RCC 7860 (cell line): ENCODE measurements at regions not wholly inside any gene's neighbourhood (a gene's known extent, or its start where the extent isn't known, plus 50 kb on each side); places are given as distances from the start of the nearest gene placed in this dataset.

Experiments used
- DNase-seq: peaks from one replicate; pipeline ENCODE4 v3.0.0-alpha.2; 2015; ENCODE audit warnings: low spot score
- FAIRE-seq: peaks from 2 replicates; lab custom pipeline; 2012; peaks lifted over from hg19 to GRCh38; lab: Jason Lieb, UNC

DNA sequence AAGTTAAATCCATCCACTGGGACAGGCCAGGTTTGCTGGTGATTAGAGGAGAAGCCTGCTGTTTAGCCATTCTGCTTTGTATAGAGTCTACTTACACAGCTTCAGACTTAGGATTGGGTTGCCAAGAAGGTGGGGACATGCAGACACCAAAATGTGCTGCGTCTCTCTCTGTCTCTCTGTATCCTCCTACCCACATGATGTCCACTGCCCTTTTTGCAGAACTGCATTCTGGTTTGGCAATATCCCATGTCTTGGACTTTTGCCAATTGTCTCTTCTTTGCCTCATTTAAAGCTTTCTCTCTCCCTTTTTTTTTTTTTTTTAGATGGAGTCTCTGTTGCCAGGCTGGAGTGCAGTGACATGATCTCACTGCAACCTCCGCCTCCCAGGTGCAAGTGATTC, 261.1 kb upstream of the FN1 start:
- DNase-seq (no peak), FAIRE-seq (no peak)

DNA sequence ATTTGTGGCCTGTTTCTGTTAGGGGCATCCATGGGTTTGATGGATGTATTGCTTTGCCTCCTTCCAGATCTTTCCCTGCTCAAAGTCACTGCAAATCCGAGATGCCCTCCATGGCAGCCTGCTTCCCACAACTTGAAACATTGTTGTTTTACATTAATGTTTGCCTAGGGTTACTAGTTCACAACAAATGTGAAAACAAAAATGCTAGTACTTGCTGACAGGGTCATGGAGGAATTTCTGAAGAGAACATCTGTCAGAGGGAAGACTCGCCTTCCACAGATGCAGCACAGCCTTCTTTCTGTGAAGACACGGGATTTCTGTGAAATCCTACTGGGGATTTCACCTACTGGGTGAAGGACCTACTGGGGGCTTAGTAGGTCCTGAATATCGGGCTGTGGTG, 260.0 kb upstream of the FN1 start:
- FAIRE-seq (no peak), DNase-seq (no peak)

DNA sequence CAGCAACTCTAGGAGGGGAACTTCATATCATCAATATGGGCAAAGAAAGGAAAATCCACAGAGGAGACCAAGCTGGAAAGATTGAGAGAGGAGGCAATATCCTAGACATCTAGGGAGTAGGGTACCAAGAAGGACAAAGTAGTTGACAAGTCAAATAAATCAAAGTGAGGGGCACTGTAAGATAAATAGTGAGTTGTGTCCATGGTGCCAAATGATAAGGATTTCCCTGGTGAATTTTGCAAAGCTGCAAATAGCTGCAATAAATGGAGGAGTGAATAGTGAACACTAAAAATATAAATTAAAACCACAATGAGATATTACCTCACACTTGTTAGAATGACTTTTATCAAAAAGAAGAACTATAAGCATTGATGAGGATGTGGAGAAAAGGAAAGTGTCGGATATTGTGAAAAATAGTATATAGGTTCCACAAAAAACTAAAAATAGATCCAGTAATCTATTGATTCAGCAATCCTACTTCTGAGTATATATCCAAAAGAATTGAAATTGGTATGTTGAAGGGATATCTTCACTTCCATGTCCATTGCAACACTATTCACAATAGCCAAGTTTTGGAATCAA, 258.2 kb upstream of the FN1 start:
- DNase-seq (no peak), FAIRE-seq (peak; percentile 52)

DNA sequence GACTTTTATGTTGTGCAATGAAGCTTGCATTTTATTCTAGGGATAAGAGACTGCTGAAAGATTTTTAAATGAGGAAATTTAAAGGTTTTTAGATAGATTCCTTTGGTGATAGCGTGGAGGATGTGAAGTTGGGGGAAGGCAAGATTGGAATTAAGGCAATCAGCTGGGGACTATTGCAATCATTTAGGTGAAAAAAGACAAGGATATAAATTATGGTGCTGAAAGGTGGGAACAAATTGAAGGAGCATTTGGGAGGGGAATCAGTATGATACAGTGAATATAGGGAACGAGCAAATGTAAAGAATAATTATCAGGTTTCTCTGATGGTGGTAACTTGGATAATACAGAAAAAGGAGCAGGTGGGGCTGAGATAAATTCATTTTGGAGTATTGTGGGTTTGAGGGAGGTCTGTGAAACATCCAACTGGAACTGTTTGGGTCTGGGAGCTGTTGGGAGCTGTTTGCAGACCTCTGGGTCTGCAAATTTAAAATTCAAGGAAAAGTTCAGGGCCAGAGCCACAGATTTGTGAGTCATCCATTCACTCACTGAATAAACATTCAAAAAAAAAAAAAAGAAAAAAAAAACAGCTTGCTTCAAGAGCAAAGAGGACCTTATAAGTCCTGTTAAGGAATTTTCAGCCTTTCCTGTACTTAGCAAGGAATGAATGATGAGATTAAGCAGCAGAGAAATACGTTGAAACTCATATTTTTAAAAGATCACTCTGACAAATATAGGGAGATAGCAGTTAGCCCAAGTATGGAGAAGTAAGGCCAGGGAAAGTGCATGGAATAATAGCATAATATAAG, 257.5 kb upstream of the FN1 start:
- peak; percentile 97 for FAIRE-seq
- peak; percentile 90 for DNase-seq

DNA sequence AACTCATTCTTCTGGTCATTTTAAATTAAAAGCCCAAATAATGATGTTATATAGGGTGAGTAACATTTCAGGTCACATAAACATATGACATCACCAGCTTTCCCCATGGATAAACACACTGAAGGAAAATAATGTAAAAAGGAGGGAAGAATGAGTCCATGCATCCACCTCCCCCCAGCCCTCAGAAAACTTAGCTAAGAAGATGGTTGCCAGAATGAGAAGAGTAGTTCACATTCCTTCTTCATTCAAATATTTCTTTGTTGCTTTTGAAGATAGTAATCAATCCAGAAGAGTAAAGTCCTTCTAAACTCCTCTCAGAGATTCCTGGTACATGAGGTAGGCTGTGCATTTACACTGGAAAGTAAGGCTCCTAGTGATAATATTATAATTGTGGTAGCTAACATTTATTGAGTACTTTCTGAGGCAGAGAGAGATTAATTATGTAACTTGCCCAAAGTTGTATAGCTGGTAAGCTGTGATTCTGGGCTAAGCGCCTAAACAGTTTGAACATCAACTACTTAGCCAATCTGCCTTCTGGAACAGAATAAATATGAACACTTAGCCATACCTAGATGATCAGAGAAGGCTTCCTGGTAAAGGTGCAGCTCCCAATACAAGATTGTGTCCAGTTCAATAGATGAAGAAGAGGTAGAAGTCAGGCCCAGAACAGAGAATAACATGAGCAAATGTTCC, 256.7 kb upstream of the FN1 start:
- DNase-seq (no peak), FAIRE-seq (no peak)

DNA sequence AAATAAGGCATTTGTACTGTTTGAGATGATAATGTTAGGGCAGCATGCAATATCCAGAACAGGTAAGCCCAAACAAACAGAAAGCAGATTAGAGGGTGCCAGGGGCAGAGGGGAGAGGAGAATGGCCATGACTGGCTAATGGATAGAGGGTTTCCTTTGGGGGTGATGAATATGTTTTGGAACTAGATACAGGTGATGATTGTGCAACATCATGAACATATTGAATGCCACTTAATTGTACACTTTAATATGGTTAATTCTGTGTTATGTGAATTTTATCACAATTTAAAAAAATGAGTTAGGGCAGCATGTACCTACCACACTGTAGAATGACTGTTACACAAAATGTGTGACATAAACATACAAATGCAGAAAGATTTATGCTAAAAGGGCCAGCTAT, 255.5 kb upstream of the FN1 start:
- FAIRE-seq, result no peak
- no peak for DNase-seq

DNA sequence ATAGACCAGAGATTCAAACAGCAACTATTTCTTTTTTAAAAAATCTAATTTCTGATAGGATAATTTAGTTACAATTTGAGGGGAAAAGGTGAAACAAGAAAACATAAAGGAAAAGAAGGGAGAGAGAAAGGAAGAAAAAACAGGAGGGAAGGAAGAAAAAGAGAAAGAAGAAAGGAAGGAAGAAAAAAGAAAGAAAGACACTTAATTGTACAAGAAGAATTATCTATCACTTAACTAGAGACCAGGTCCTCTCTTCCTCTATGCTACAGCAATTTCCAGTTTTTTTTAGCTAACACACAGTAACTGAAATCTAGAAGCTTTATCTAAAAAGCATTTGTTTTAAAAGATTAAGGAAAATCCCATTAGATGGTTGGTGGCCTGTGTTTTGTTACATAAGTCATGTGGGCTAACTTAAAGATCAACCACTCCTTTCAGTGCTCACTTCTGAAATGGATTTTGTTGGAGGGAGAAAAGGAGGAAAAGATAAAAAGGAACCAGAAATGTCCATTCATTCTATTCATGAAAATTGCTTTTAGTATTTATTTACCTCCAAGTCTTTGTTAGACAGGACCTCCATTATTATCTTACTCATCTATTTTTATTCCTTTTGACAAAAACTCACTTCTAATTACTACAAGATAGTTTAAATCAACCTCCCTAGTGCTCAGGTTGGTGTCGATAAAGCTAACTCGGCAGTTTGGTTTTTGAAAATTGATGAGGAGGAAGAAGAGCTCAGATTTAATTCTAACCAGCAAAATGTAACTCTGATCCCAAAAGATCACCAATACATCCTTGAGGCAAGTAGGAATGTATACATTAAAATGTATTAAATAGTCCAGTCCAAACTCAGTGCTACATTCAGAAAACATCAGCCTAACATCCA, 251.5 kb upstream of the FN1 start:
- no peak for FAIRE-seq

DNA sequence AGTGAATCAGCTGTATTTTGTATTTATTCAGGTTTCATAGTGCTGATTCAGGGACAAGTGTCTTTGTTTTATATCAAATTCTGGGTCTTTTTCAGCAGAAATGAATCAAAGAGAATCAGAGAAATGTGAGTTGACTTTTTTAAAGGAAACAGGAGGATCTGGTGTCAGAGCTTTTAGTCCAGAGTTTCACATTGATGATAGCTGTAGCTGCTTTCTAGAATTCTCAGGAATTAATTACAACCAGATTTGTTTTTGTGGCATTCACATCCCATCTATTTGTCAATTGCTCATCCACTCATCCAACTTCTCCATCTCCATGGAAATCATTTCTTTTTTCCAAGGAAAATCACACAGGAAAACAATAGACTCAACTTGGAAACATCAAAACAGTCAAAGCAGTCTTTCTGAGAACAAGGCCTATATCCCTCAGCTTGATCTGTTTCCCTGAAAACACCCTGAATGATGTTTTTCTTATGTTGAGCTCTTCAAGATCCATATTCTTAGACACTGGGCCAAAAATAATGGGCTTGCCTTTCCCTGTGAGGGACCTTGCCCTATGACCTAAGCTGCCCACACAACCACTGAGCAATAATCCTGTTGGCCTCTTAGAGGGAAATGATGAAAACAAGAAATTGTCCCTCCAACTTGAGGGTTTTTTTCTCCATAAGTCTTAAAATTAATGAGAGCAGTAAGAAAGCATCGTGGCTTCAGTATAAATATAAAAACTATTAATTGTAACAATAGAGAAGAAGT, 249.5 kb upstream of the FN1 start:
- no peak for DNase-seq
- peak; percentile 46 for FAIRE-seq

More for the DNA sequence above, 251.5 kb upstream of the FN1 start:
- no peak for DNase-seq

DNA sequence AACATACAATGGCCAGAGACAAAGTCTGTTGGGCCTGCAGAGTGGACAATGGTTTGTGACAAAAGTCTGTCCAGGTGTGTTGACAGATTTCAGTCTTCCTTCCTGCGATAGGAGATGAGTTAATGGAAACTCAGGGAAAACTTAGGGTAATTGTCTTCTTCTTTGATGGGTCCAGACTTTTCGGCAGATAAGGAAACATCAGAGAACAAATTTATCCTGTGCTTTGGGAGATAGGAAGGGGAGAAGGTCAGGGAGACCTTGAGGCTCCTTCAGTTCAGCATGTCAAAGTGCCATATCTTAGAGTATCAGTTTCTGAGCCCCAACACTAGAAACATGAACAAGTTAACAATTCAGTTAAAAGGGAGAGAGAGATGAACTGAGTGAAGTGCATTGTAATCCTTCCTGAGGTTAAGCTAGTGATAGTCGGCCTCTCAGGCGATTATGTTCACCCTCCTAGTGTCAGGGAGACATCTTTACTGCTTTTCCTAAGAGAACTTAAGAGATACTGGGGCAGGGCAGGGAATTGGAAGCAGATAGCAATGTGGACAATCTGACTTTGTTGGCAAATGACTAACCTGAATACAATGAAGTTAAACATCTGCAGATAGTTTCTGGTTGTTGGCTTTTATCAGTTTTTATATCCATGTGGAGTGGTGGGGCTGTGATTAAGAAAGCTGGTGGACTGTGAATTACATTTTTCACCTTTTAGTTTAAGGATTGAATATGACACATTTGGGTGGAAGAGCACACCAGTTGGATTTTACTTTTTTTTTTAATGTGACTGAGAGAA, 248.8 kb upstream of the FN1 start:
- FAIRE-seq (peak; percentile 97), DNase-seq (peak; percentile 86)

DNA sequence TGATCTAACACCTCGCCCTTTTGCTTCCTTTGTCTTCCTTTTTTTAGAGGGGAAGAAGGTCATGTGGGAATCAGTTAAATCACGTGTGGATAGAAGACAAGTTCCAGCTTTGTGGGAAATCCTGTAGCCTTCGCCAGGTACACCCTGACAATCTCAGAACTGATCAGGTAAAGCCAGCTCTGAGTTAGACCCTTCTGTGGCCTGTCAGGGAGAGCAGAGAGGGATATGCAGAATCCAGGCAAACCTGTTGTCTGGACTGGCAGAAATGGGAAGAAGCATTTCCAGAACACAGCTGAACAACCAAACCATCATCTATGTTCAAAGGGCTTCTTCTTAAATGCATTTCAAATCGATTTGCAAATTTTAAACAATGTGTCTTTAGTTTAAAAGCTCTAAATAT, 247.4 kb upstream of the FN1 start:
- FAIRE-seq (no peak), DNase-seq (no peak)

DNA sequence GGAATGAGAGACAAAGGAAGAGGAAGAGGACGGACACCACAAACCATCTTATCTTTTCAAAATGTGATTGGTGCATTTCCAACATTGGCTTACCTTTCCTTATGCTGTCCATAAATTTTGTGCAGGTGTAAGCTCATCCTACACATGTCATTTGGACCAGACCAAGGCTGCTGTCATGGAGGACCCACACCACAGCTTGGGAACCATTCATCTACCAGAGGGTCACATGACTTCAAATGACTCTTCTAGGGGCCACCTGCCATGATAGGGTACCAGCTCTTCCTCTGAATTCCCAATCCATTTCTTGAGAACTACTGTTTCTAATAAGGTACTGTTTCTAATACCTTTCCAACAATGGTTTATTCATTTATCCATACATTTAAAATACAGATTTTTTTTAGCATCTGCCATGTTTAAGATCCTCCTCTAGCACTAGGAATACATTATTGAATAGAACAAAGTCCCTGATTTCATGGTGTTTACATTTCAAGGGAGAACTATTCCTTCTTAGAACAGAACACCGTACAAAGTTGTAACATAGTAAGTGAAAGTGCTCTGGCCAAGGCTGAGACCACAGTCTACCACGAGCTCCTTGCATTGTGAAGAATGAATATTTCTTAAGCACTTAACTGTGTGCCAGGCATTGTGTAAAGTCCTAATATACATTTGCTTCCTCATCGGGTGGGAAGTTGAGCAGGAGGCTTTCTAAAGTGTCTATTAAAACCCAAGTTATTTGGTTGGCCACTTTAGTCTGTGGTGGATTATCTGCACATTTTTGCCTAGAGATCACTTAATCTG, 246.1 kb upstream of the FN1 start:
- no peak for DNase-seq
- no peak for FAIRE-seq

DNA sequence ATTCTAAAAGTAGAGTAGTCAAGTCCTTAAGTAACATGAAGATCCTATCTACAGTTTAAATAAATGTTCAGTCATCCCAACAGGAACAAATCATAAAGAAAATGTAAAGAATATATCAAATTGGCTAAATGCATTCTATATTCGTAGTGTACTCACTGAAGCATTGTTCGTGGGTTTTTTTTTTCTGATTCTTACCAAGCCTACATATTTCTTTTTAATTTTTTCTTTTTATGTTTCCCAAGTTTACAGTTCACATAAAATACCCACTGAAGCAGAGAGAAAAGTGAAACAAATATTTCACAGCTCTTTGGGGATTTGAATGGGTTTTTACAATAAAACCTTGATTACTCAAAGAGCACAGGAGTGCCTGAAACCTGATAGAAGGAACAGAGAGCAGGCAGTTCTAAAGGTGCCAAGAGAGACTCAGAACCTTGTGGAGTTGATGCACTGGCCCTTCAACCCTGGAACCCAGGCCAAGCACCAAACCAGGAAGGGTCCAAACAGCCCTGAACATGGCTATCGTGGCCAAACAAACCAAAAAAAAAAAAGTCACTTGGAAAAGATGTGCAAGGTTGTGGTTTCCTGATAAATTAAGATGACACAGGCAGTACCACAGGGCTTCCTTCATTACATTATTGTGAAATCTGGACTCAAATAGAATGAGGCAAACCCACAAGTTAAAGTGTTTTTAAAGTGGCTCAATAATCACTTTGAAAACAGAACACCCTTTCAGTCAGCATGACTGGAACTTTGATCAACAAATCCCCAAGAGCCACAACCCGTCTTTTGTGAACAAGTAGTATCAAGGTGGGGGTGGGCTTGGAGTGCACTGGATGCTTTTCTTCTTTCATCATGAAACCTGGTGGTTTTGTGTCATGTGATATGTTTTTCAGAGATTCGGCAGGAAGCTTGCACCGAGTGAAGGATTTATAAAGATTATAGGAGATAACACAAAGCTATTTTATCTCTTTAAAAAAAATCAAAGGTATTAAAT, 245.0 kb upstream of the FN1 start:
- DNase-seq (peak; percentile 94), FAIRE-seq (peak; percentile 99)

DNA sequence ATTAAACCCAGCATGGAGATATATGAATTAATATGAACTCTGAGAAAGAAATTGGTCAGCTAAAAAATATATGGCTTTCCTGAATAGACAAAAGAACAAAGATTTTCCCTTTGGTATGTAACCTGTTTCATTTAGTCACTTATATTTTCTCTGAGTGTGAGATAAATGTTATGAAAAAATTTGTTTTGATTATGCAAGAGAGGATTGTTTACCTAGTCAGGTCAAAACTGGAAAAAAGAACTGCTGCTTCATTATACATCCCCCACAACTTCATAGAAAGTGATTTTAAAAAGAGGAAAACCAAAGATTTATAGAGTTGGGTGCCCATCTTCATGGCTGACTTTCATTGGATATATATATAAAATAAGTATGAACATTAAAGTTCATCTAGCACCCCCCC, 242.2 kb upstream of the FN1 start:
- no peak for DNase-seq

DNA sequence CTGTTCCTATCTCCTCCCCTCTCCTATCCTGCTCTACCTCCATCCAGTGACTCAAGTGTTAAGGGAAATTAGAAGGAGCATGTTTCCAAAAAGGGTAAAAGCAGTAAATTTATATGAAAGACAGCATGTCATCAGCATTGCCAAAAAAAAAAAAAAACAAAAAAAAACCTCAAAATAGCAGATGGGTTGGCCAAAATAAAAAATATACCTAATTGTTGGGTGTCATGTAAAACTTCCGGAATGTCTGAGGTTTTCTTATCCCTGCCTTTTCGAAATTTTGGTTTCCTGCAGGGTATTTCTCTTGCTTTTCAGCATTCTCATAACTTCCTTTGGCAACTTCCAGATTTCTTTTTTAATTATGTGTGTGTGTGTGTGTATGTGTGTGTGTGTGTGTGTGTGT, 241.6 kb upstream of the FN1 start:
- DNase-seq (no peak), FAIRE-seq (no peak)

More for the DNA sequence above, 242.2 kb upstream of the FN1 start:
- no peak for FAIRE-seq

DNA sequence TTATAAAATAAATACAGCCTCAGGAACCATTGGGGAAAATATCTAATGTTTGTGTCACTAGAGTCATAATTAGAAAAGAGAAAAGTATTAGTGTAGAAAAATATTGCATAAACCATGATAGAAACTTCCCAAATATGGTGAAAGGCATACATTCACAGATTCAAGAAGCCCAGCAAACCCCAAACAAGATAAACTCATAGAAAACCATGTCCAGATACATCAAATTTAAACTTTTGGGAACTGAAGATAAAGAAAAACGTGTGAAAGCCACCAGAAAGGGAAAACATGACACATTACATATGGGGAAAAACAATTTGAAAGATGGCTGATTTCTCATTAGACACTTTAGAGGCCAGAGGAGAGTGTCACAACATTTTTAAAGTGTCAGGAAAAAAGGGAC, 236.5 kb upstream of the FN1 start:
- no peak for DNase-seq
- FAIRE-seq, result no peak

DNA sequence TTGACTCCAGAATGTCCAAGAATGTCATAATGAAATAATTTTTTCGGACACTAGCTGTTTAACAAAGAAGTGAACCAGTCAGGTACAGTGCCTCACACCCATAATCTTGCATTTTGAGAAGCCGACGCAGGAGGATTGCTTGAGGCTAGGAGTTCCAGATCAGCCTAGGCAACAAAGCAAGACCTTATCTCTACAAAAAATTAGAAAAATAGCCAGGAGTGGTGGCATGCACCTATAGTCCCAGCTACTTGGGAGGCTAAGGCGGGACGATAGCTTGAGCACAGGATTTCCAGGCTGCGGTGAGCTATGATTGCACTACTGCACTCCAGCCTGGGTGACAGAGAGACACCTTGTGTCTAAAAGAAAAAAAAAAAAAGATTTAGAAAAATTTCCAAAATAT, 235.8 kb upstream of the FN1 start:
- no peak for FAIRE-seq
- DNase-seq, result no peak

DNA sequence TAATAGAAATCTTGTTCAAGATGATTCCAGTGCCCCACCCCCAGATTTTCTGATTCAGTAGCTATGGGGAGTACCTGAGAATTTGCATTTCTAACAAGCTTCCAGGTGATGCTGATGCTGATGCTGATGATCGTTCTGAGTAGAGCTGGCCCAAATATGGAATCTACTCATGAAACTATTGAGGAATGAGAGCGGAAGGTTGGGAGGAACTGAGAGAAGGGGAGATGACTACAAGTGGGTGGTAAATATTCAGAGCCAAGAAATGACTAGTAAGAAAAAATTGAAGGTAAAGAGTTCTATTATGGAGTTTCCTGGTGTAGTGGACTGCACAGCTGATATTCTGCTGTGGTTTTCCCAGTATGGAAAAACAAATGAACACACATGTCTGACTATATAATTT, 235.4 kb upstream of the FN1 start:
- DNase-seq (no peak), FAIRE-seq (no peak)

DNA sequence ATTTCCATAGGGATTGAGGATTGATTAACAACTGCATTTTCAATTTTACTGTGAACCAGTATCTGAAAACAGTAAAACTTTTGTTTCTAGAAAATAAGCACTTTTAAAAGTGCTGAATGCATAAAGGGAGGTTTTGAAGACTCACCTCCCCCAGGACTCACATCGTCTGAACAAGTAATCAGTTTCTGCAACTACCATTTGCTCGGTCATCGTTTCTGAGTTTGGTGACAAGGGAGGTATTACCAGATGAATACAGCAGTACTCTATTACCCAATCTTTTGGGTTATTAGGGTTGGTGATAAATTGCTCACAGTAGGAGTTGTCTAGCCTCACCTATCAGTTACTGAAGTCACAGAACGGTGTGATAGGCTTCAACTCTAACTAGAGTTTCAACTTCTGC, 234.5 kb upstream of the FN1 start:
- no peak for FAIRE-seq
- no peak for DNase-seq
